HEK293T (cell line): ENCODE measurements at regions not wholly inside any gene's neighbourhood (a gene's known extent, or its start where the extent isn't known, plus 50 kb on each side); places are given as distances from the start of the nearest gene placed in this dataset.
A peak's percentile ranks its signal among the peaks of the same experiment; 100 is the strongest.

Experiments used
- CTCF ChIA-PET: fragments of 350-600 bp; formaldehyde crosslinking; extraction: SDS; loops from one replicate; lab custom pipeline; 2021; ENCODE audit warnings: antibody characterized with exemption, inconsistent platforms; lab: Yijun Ruan, JAX
- POLR2A ChIA-PET: fragments of 350-600 bp; formaldehyde crosslinking; extraction: SDS; loops from one replicate; lab custom pipeline; 2020; ENCODE audit warnings: antibody characterized with exemption, inconsistent platforms; lab: Yijun Ruan, JAX
- DNase-seq: peaks from one replicate; pipeline ENCODE4 v3.0.0; 2012; ENCODE audit warnings: mixed read lengths; ENCODE audit errors: extremely low spot score
- ARNT ChIP-seq: fragments of 450-650 bp; IDR thresholded peaks from 2 replicates; pipeline ENCODE4 v1.6.1; 2017; ENCODE audit warnings: mild to moderate bottlenecking
- BHLHE40 ChIP-seq: fragments of 450-650 bp; IDR thresholded peaks from 2 replicates; pipeline ENCODE4 v1.6.1; 2016; ENCODE audit warnings: mild to moderate bottlenecking, moderate library complexity, borderline replicate concordance
- CTBP1 ChIP-seq: fragments of 450-650 bp; IDR thresholded peaks from 2 replicates; pipeline ENCODE4 v1.6.1; 2016; ENCODE audit warnings: borderline replicate concordance
- ELF4 ChIP-seq: fragments of 450-650 bp; IDR thresholded peaks from 2 replicates; pipeline ENCODE4 v1.6.1; 2017; ENCODE audit warnings: antibody characterized with exemption
- FOXA1 ChIP-seq: fragments of 450-650 bp; IDR thresholded peaks from 2 replicates; pipeline ENCODE4 v1.6.1; 2016; ENCODE audit warnings: mild to moderate bottlenecking
- FOXK2 ChIP-seq: fragments of 450-650 bp; IDR thresholded peaks from 2 replicates; pipeline ENCODE4 v1.6.1; 2016; ENCODE audit warnings: mild to moderate bottlenecking
- FOXM1 ChIP-seq: fragments of 450-650 bp; IDR thresholded peaks from 2 replicates; pipeline ENCODE4 v1.6.1; 2017; ENCODE audit warnings: mild to moderate bottlenecking, borderline replicate concordance
- HDGF ChIP-seq: fragments of 450-650 bp; IDR thresholded peaks from 2 replicates; pipeline ENCODE4 v1.6.1; 2017; ENCODE audit warnings: antibody characterized with exemption, borderline replicate concordance
- L3MBTL2 ChIP-seq: fragments of 450-650 bp; conservative IDR thresholded peaks from 2 replicates; pipeline ENCODE4 v1.6.1; 2016; ENCODE audit warnings: mild to moderate bottlenecking
- LEF1 ChIP-seq: fragments of 450-650 bp; IDR thresholded peaks from 2 replicates; pipeline ENCODE4 v1.6.1; 2017; ENCODE audit warnings: mild to moderate bottlenecking, borderline replicate concordance
- NFRKB ChIP-seq: fragments of 450-650 bp; IDR thresholded peaks from 2 replicates; pipeline ENCODE4 v1.6.1; 2016; ENCODE audit warnings: mild to moderate bottlenecking, moderate library complexity
- SP1 ChIP-seq: fragments of 450-650 bp; IDR thresholded peaks from 2 replicates; pipeline ENCODE4 v1.6.1; 2017
- SUZ12 ChIP-seq: fragments of 450-650 bp; IDR thresholded peaks from 2 replicates; pipeline ENCODE4 v1.6.1; 2016; ENCODE audit warnings: mild to moderate bottlenecking
- TARDBP ChIP-seq: fragments of 450-650 bp; IDR thresholded peaks from 2 replicates; pipeline ENCODE4 v1.6.1; 2016
- ZNF384 ChIP-seq: fragments of 450-650 bp; IDR thresholded peaks from 2 replicates; pipeline ENCODE4 v1.6.1; 2016
- TF ChIP-seq, protein P1 (sequence below): fragments of 450-650 bp; IDR thresholded peaks from 2 replicates; pipeline ENCODE4 v1.6.1; 2016

DNA sequence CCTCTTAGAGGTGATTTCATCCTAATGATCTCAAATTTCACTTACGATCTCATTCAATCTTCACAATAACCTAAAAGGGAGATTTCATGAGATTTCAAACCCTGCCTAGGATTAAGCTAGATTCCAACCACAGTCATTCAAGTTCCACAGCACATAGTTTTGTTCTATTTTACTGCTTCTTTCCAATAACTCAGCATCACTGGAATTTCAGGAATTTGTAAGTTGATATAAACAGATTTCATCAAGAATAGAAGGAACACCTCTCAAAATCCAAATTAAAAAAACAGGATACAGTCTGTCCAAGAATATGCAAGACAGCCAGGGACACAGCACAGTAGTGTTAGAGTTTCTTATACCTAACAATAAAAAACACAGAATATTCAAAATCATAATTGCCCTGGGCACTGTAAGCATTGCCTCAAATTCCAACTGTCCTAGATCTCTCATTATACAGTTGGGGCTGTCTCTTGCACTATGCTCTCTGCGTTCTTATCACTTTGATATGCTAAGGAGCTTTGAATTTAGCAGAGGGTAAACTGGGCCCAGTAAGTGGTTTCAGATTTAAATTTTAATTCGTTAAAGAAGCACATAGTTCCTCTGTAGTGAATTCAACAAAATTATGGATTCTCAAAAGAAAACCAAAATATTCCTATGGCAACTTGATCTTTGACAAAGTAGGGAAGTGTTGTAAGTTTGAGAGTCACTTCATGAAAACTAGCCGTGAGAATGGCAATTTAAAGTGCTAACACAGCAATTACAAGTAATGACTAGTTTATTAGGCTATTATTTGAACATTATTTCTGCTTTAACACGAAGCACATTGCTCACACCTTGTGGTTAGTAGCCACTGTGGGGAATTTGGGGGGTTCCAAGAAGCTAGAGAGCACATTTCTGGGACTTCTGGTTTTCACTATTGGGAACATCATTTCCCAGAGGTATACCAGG, 478.6 kb upstream of the C9orf72 start:
- POLR2A ChIA-PET: no interaction called here
- no peak for DNase-seq
- CTCF ChIA-PET: no interaction called here
- TF ChIP-seq HDGF (no peak), ELF4 (no peak), FOXA1 (no peak), ZNF384 (no peak), NFRKB (no peak), FOXM1 (no peak), LEF1 (no peak)

DNA sequence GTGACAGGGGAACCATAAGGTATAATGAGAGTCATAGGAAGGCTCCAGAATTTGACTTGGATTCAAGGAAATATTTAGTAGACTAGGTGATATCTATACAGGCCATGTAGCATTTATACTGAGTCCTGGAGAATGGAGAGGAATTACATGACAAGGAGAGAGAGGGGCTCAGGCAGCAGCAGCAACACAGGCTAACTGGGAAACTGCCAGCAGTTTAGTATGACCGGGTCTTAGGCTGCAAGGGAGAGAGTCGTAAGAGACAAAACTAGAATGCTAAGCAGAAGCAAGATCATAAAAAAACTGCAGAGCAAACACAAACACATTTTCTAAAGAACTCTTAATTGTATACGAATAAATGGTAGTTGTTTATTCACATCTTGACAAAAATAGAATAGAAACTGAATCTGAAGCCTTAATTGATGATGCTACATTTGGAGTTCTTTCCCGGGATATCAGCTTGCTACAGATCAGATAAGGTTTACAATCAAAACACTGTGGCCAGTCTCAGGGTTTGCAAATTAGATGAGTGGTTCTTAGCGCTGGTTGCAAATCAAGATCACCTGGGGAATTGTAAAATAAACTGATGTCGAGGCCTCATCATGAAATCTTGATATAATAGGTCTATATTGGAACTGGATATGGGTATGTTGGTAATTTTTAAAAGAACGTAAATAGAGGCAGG, 480.0 kb upstream of the C9orf72 start:
- CTCF ChIA-PET: interaction anchor here (1.7 kb wide), 1 partner anchor 11 kb away, joined by 3 read pairs; no protein-coding TSS in a partner anchor
- POLR2A ChIA-PET: no interaction called here
- DNase-seq: no peak
- TF ChIP-seq ZNF384 (no peak), ELF4 (no peak), ARNT (no peak), FOXA1 (no peak), LEF1 (no peak), NFRKB (no peak), TARDBP (no peak)

- CTCF ChIA-PET: no interaction called here
Observed at GRCh38 chr9:28056006-28056405, 482.7 kb upstream of the C9orf72 start.

GRCh38 chr9:28056466-28056865, 483.2 kb upstream of the C9orf72 start:
- no peak for TF ChIP-seq CTBP1
- no peak for TF ChIP-seq SP1
- POLR2A ChIA-PET: no interaction called here
- CTCF ChIA-PET: interaction anchor here (0.6 kb wide), 1 partner anchor 1348 kb away, joined by 3 read pairs; no protein-coding TSS in a partner anchor
- no peak for DNase-seq

More at GRCh38 chr9:28056006-28056405, 482.7 kb upstream of the C9orf72 start:
- DNase-seq: no peak
- TF ChIP-seq LEF1: no peak
- TF ChIP-seq SP1: no peak
- no peak for TF ChIP-seq HDGF
- no peak for TF ChIP-seq L3MBTL2
- no peak for TF ChIP-seq FOXK2
- TF ChIP-seq SUZ12: no peak
- POLR2A ChIA-PET: no interaction called here

DNA sequence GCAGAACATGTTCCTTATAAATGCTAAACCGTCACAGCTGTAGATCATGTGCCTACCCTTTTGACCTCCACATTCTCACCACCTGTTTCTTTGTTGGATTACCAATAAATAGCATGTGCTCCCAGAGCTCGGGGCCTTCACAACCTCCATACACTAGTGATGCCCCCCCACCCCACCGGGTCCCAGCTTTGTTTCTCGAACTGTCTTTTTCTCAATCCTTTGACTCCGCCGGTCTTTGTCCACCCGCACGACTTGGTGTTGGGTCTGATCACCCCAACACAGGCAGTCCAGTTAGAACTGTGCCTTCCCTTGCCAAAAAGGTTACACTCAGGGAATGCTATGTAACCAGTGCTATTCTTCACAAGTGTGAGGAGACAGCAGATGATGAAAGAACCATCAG, 485.9 kb upstream of the C9orf72 start:
- POLR2A ChIA-PET: no interaction called here
- CTCF ChIA-PET: interaction anchor here (0.6 kb wide), 1 partner anchor 12 kb away, joined by 3 read pairs; no protein-coding TSS in a partner anchor
- no peak for DNase-seq
- no peak for TF ChIP-seq ZNF384
- no peak for TF ChIP-seq L3MBTL2
- no peak for TF ChIP-seq NFRKB
- TF ChIP-seq ARNT: no peak

- TF ChIP-seq FOXK2 (no peak), FOXM1 (no peak), TARDBP (no peak), ZNF384 (no peak), SUZ12 (no peak), CTBP1 (no peak), L3MBTL2 (no peak), BHLHE40 (no peak), NFRKB (no peak), ELF4 (no peak), SP1 (no peak), HDGF (no peak)
- TF ChIP-seq, protein P1, sequence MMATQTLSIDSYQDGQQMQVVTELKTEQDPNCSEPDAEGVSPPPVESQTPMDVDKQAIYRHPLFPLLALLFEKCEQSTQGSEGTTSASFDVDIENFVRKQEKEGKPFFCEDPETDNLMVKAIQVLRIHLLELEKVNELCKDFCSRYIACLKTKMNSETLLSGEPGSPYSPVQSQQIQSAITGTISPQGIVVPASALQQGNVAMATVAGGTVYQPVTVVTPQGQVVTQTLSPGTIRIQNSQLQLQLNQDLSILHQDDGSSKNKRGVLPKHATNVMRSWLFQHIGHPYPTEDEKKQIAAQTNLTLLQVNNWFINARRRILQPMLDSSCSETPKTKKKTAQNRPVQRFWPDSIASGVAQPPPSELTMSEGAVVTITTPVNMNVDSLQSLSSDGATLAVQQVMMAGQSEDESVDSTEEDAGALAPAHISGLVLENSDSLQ: no peak
- ChIA-PET POLR2A (no interaction called here), CTCF (interaction anchor here (0.7 to 1.4 kb wide), 2 partner anchors 9 to 10 kb away, joined by 3 to 5 read pairs; no protein-coding TSS in a partner anchor)
- DNase-seq: no peak
Observed at GRCh38 chr9:28064241-28064815, 491.0 kb upstream of the C9orf72 start.

DNA sequence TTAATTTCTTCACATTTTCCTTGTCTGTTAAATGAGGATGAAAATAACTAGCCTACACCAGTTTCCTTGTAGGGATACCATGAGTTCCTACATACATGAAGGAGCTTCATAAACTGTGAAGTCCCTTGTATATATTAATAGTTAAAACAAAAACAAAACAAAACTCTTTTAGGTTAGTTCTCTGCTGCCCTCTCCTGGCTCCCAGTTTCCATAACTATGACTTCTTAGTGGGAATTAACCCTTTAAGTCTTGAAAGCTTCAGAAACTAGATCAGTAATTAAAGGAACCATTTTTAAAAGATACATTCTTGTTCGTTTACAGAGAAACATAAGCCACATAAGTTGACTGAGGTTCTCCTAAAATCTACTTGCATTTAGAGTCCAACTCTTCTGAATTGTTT, 500.0 kb upstream of the C9orf72 start:
- TF ChIP-seq, protein P1: no peak
- TF ChIP-seq SUZ12 (no peak), TARDBP (no peak), HDGF (no peak), CTBP1 (no peak), ZNF384 (no peak), ARNT (no peak), L3MBTL2 (no peak), LEF1 (no peak), NFRKB (no peak), FOXM1 (no peak), BHLHE40 (no peak), FOXK2 (no peak), ELF4 (no peak), SP1 (no peak), FOXA1 (no peak)
- DNase-seq: peak; percentile 9
- ChIA-PET POLR2A (no interaction called here), CTCF (interaction anchor here (0.7 to 2.1 kb wide), 5 partner anchors 9 to 385 kb away, joined by 3 to 9 read pairs (median 4); no protein-coding TSS in a partner anchor)
